Brain microvascular endothelial cell (primary cell): ENCODE measurements at regions not wholly inside any gene's neighbourhood (a gene's known extent, or its start where the extent isn't known, plus 50 kb on each side); places are given as distances from the start of the nearest gene placed in this dataset.

ENCODE experiments used
- DNase-seq: peaks from one replicate; pipeline ENCODE4 v3.0.0-alpha.2; 2020
- H3K27ac ChIP-seq: fragments of 250-450 bp; sonication (Bioruptor Pico); 2 replicates; pipeline ENCODE4 v1.5.1; 2020; ENCODE audit warnings: mild to moderate bottlenecking, moderate library complexity
- H3K27me3 ChIP-seq: fragments of 250-450 bp; sonication (Bioruptor Pico); replicated peaks from 2 replicates; pipeline ENCODE4 v1.5.1; 2020; ENCODE audit warnings: mild to moderate bottlenecking
- H3K36me3 ChIP-seq: fragments of 250-450 bp; sonication (Bioruptor Pico); replicated peaks from 2 replicates; pipeline ENCODE4 v1.5.1; 2020; ENCODE audit warnings: mild to moderate bottlenecking
- H3K4me3 ChIP-seq: 2 replicates; pipeline ENCODE4 v1.5.1; 2011; ENCODE audit warnings: low read depth, mild to moderate bottlenecking, control low read depth, low read length, moderate library complexity
- CTCF ChIP-seq: IDR thresholded peaks from 2 replicates; pipeline ENCODE4 v1.5.1; 2011; ENCODE audit warnings: low read depth, mild to moderate bottlenecking, moderate library complexity, low read length, control low read depth, inconsistent platforms; ENCODE audit errors: missing control alignments
- in situ Hi-C: cut with HindIII; loops from 2 replicates; pipeline ENCODE4 v1.10.0; 2017; ENCODE audit warnings: low sequenced_read_pairs, low pct_ligation_motif_present

GRCh38 chr10:10317151-10317550, 700.5 kb upstream of the CELF2 start:
- H3K4me3 ChIP-seq = no peak overlapping the region
- in situ Hi-C loops = no loop called here
- no peak for TF ChIP-seq CTCF
- no peak for DNase-seq
- H3K36me3 ChIP-seq = no peaks in the 10 kb centered on the region
- H3K27ac ChIP-seq = no peak overlapping the region
- no peaks in the 10 kb centered on the region for H3K27me3 ChIP-seq

- no peak for TF ChIP-seq CTCF
- Histone ChIP-seq H3K27me3 (no peaks in the 10 kb centered on the region), H3K27ac (no peak overlapping the region), H3K36me3 (no peaks in the 10 kb centered on the region), H3K4me3 (no peak overlapping the region)
- in situ Hi-C loops = no loop called here
- no peak for DNase-seq
Observed at GRCh38 chr10:10318856-10319255, 698.8 kb upstream of the CELF2 start.

DNA sequence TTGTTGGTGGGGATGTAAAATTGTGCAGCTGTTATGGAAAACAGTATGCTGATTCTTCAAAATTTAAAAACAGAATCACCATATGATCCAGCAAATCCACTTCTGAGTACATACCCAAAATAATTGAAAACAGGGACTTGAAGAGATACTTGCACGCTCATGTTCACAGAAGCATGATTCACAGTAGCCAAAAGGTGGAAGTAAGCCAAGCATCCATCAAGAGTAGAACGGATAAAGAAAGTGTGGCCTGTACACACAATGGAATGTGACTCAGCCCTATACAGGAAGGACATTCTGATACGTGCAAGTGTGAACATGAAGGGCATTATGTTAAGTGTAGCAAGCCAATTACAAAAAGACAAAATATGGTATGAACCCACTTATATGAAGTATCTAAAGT, 696.7 kb upstream of the CELF2 start:
- Histone ChIP-seq H3K27ac (no peak overlapping the region), H3K36me3 (no peaks in the 10 kb centered on the region), H3K4me3 (no peak overlapping the region), H3K27me3 (no peaks in the 10 kb centered on the region)
- in situ Hi-C loops = no loop called here
- TF ChIP-seq CTCF = no peak
- DNase-seq = peak; percentile 68

- DNase-seq = peak; percentile 27
- in situ Hi-C loops = no loop called here
- TF ChIP-seq CTCF = no peak
- Histone ChIP-seq H3K27me3 (no peaks in the 10 kb centered on the region), H3K36me3 (no peaks in the 10 kb centered on the region), H3K4me3 (no peak overlapping the region), H3K27ac (no peak overlapping the region)
Observed at GRCh38 chr10:10326116-10326515, 691.6 kb upstream of the CELF2 start.

DNA sequence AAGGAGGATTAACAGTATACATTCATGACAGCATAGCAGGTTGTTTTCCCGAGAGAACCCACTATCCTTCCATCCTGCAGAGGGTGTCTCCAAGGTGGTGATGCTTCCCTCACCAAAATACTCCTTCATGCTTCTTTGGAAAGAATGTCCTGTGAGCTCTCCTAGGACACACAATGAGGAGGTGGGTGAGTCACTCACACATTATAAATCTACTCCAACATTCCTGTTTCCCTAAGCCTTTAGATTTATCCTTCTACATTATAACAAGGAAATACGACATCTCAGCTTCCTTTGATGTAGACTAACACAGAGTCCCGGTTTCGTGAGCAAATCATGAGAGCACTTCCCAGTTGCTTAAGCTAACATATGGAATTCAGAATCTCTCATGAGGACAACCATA, 689.7 kb upstream of the CELF2 start:
- DNase-seq = no peak
- Histone ChIP-seq H3K4me3 (no peak overlapping the region), H3K27ac (no peak overlapping the region), H3K36me3 (no peaks in the 10 kb centered on the region), H3K27me3 (no peaks in the 10 kb centered on the region)
- TF ChIP-seq CTCF = no peak
- in situ Hi-C loops = no loop called here

- Histone ChIP-seq H3K27me3 (no peaks in the 10 kb centered on the region), H3K36me3 (no peaks in the 10 kb centered on the region), H3K4me3 (no peak overlapping the region), H3K27ac (no peak overlapping the region)
- no peak for TF ChIP-seq CTCF
- no peak for DNase-seq
- in situ Hi-C loops = no loop called here
Observed at GRCh38 chr10:10330418-10330817, 687.3 kb upstream of the CELF2 start.
